HepG2 (cell line): ENCODE measurements at regions not wholly inside any gene's neighbourhood (a gene's known extent, or its start where the extent isn't known, plus 50 kb on each side); places are given as distances from the start of the nearest gene placed in this dataset.

Experiments used
- ATAC-seq: fragments of 200-7000 bp; cut with Tn5 transposase; 3 replicates; pipeline ENCODE4 v1.9.1; 2020; ENCODE audit warnings: mild to moderate bottlenecking, moderate library complexity
- BruUV-seq: library from RNA; stranded (reverse); fragments of 400-500 nt; replicated peaks from 2 replicates; lab custom pipeline; 2021; lab: Mats Ljungman, UMichigan
- CTCF ChIA-PET: fragments of 300-600 bp; formaldehyde crosslinking; extraction: SDS; loops from one replicate; lab custom pipeline; 2021; ENCODE audit warnings: low total read pairs, inconsistent platforms, low intra/inter-chr PET ratio; lab: Yijun Ruan, JAX
- POLR2A ChIA-PET: fragments of 350-600 bp; sonication (Branson Sonifier 250); formaldehyde crosslinking; loops from one replicate; lab custom pipeline; 2020; ENCODE audit warnings: antibody characterized with exemption, inconsistent platforms; lab: Yijun Ruan, JAX
- DNase-seq: peaks from one replicate; pipeline ENCODE4 v3.0.0-alpha.2; 2015; ENCODE audit warnings: low spot score
- FAIRE-seq: peaks from 3 replicates; lab custom pipeline; 2011; peaks lifted over from hg19 to GRCh38; lab: Jason Lieb, UNC
- H2AFZ ChIP-seq: one replicate; pipeline ENCODE4 v1.6.1; 2011; ENCODE audit warnings: low read length, inconsistent platforms
- H3K27ac ChIP-seq: fragments of 300-600 bp; 3 replicates; pipeline ENCODE4 v1.8.0; 2011; ENCODE audit warnings: mixed run types, mild to moderate bottlenecking, mixed read lengths, low read length, inconsistent platforms; ENCODE audit not compliant: insufficient read depth; ENCODE audit errors: extremely low read length
- H3K27me3 ChIP-seq, 2 experiments: fragments of 200-600 bp in 1 of 2; 2 replicates in 1 of 2; 3 replicates in 1 of 2; pipeline versions ENCODE4 v1.6.0 to v1.8.0; 2011; ENCODE audit warnings: low read length in 2 of 2, mild to moderate bottlenecking in 2 of 2, moderate library complexity in 2 of 2, inconsistent platforms in 1 of 2; ENCODE audit not compliant: insufficient read depth in 2 of 2, control insufficient read depth in 1 of 2
- H3K36me3 ChIP-seq, 2 experiments: fragments of 200-600 bp in 1 of 2; replicated peaks in 1 of 2; 2 replicates in 1 of 2; 3 replicates in 1 of 2; pipeline versions ENCODE4 v1.5.1 to v1.8.0; 2011; ENCODE audit warnings: low read length in 2 of 2, inconsistent platforms in 1 of 2; ENCODE audit not compliant: insufficient read depth in 2 of 2, control insufficient read depth in 1 of 2
- H3K4me1 ChIP-seq: 2 replicates; pipeline ENCODE4 v1.5.1; 2012; ENCODE audit warnings: low read length, inconsistent platforms; ENCODE audit not compliant: insufficient read depth
- H3K4me2 ChIP-seq: 2 replicates; pipeline ENCODE4 v1.6.0; 2011; ENCODE audit warnings: low read depth, low read length, inconsistent platforms
- H3K4me3 ChIP-seq, 3 experiments: fragments of 200-600 bp in 1 of 3; sonication (generic), shearing (Covaris generic) in 1 of 3; replicated peaks in 1 of 3; 2 replicates each; pipeline ENCODE4 v1.5.1; 2011 to 2016; ENCODE audit warnings: low read length in 3 of 3, inconsistent platforms in 2 of 3, low read depth in 2 of 3, mild to moderate bottlenecking in 2 of 3, control low read depth in 1 of 3, mixed read lengths in 1 of 3; ENCODE audit not compliant: insufficient read depth in 1 of 3
- H3K79me2 ChIP-seq: one replicate; pipeline ENCODE4 v1.6.1; 2011; ENCODE audit warnings: low read length, inconsistent platforms; ENCODE audit not compliant: insufficient read depth
- H3K9ac ChIP-seq: 2 replicates; pipeline ENCODE4 v1.6.0; 2011; ENCODE audit warnings: mild to moderate bottlenecking, low read depth, low read length, inconsistent platforms; ENCODE audit not compliant: insufficient read depth
- H3K9me3 ChIP-seq: 2 replicates; pipeline ENCODE4 v1.5.1; 2012; ENCODE audit warnings: mild to moderate bottlenecking, low read length
- H4K20me1 ChIP-seq: 2 replicates; pipeline ENCODE4 v1.6.0; 2011; ENCODE audit warnings: inconsistent platforms, mild to moderate bottlenecking, low read length, moderate library complexity; ENCODE audit not compliant: insufficient read depth
- GABPB1 ChIP-seq: IDR thresholded peaks from 2 replicates; pipeline ENCODE4 v1.6.1; 2016; ENCODE audit warnings: mild to moderate bottlenecking, missing genetic modification reagents, moderate library complexity, missing compliant biosample characterization
- GTF2F1 ChIP-seq: fragments of 150-350 bp; IDR thresholded peaks from 2 replicates; pipeline ENCODE4 v1.6.1; 2014; ENCODE audit warnings: low read length
- HDAC6 ChIP-seq: fragments of 200-600 bp; sonication (generic); IDR thresholded peaks from 2 replicates; pipeline ENCODE4 v1.7.0; 2017; ENCODE audit warnings: mild to moderate bottlenecking, antibody characterized with exemption, low read length, low read depth
- HOMEZ ChIP-seq: IDR thresholded peaks from 2 replicates; pipeline ENCODE4 v1.6.1; 2016; ENCODE audit warnings: low read depth
- HOXD1 ChIP-seq: sonication (generic); formaldehyde crosslinking; IDR thresholded peaks from 2 replicates; pipeline ENCODE4 v1.5.0; 2020; ENCODE audit warnings: missing genetic modification reagents
- MED13 ChIP-seq: sonication (generic); formaldehyde crosslinking; IDR thresholded peaks from 2 replicates; pipeline ENCODE4 v1.5.0; 2020; ENCODE audit warnings: missing genetic modification reagents
- POGZ ChIP-seq: sonication (generic); formaldehyde crosslinking; IDR thresholded peaks from 2 replicates; pipeline ENCODE4 v1.4.0; 2020; ENCODE audit warnings: mild to moderate bottlenecking, missing genetic modification reagents
- RELA ChIP-seq: sonication (generic); formaldehyde crosslinking; IDR thresholded peaks from 2 replicates; pipeline ENCODE4 v1.4.0; 2020; ENCODE audit warnings: missing genetic modification reagents
- SNAPC5 ChIP-seq: sonication (generic); formaldehyde crosslinking; IDR thresholded peaks from 2 replicates; pipeline ENCODE4 v1.8.1; 2023; ENCODE audit warnings: mild to moderate bottlenecking, missing genetic modification reagents, borderline replicate concordance
- TCF7 ChIP-seq: sonication (generic); IDR thresholded peaks from 2 replicates; pipeline ENCODE4 v1.6.1; 2016; ENCODE audit warnings: antibody characterized with exemption, low read depth
- TGIF2 ChIP-seq: IDR thresholded peaks from 2 replicates; pipeline ENCODE4 v1.6.1; 2016; ENCODE audit warnings: control low read depth, missing compliant biosample characterization
- THAP11 ChIP-seq: IDR thresholded peaks from 2 replicates; pipeline ENCODE4 v1.6.1; 2016; ENCODE audit warnings: missing biosample characterization, missing genetic modification reagents
- ZNF142 ChIP-seq: sonication (generic); formaldehyde crosslinking; IDR thresholded peaks from 2 replicates; pipeline ENCODE4 v1.4.0; 2020; ENCODE audit warnings: missing genetic modification reagents
- ZNF343 ChIP-seq: sonication (generic); formaldehyde crosslinking; IDR thresholded peaks from 2 replicates; pipeline ENCODE4 v1.4.0; 2020; ENCODE audit warnings: mild to moderate bottlenecking, missing genetic modification reagents
- ZNF883 ChIP-seq: sonication (generic); formaldehyde crosslinking; IDR thresholded peaks from 2 replicates; pipeline ENCODE4 v1.5.1; 2020; ENCODE audit warnings: mild to moderate bottlenecking, missing genetic modification reagents; ENCODE audit errors: not compliant biosample characterization
- ZSCAN31 ChIP-seq: sonication (generic); formaldehyde crosslinking; IDR thresholded peaks from 2 replicates; pipeline ENCODE4 v1.5.0; 2020; ENCODE audit warnings: low read depth, mild to moderate bottlenecking, missing genetic modification reagents
- WGBS: methylation state at CpG from one replicate; pipeline ENCODE4 v1.1.6; 2017; ENCODE audit warnings: low lambda C conversion rate; 5-methylcytosine and 5-hydroxymethylcytosine counted together
- in situ Hi-C: cut with HindIII; loops from 2 replicates; pipeline ENCODE4 v1.10.0; 2017; ENCODE audit warnings: low pct_unique_long_range_greater_than_20kb; ENCODE audit not compliant: extremely low pct_ligation_motif_present
- intact Hi-C: fragments of 100-400 bp; cut with micrococcal nuclease; formaldehyde crosslinking; loops from one replicate; pipeline ENCODE4 v1.10.0; 2022; ENCODE audit not compliant: unreplicated experiment

GRCh38 chr2:33672896-33673295 lies 73.8 kb upstream of the FAM98A start:
- Histone ChIP-seq H3K9me3 (no peaks in the 10 kb centered on the region), H3K4me1 (no peaks in the 10 kb centered on the region), H2AFZ (no peak overlapping the region), H3K4me2 (no peak overlapping the region), H3K9ac (no peak overlapping the region), H3K27me3 (no peaks in the 10 kb centered on the region), H3K4me3 (no peak overlapping the region), H3K79me2 (no peaks in the 10 kb centered on the region), H4K20me1 (no peaks in the 10 kb centered on the region), H3K36me3 (no peaks in the 10 kb centered on the region), H3K27ac (no peak overlapping the region)
- ChIA-PET CTCF (no interaction called here), POLR2A (no interaction called here)
- intact Hi-C loops: no loop called here
- TF ChIP-seq POGZ: no peak
- TF ChIP-seq ZSCAN31 (CRISPR knock-in tag): no peak
- TF ChIP-seq GABPB1 (CRISPR knock-in tag): no peak
- no peak for TF ChIP-seq RELA (CRISPR knock-in tag)
- TF ChIP-seq HOXD1 (CRISPR knock-in tag): no peak
- TF ChIP-seq GTF2F1: no peak
- TF ChIP-seq SNAPC5 (CRISPR knock-in tag): no peak
- no peak for TF ChIP-seq TCF7
- TF ChIP-seq TGIF2: no peak
- TF ChIP-seq HOMEZ: no peak
- TF ChIP-seq HDAC6: no peak
- no peak for TF ChIP-seq ZNF142 (CRISPR knock-in tag)
- TF ChIP-seq THAP11 (CRISPR knock-in tag): no peak
- no peak for TF ChIP-seq MED13 (CRISPR knock-in tag)
- no peak for TF ChIP-seq ZNF883 (CRISPR knock-in tag)
- no peak for TF ChIP-seq ZNF343 (CRISPR knock-in tag)
- WGBS: 0% methylated on average over 1 of the region's 1 CpG
- FAIRE-seq: no peak
- in situ Hi-C loops: no loop called here
- BruUV-seq: no TSS peak
- no peak for ATAC-seq
- no peak for DNase-seq
